DND-41 (cell line): ENCODE measurements at regions not wholly inside any gene's neighbourhood (a gene's known extent, or its start where the extent isn't known, plus 50 kb on each side); places are given as distances from the start of the nearest gene placed in this dataset.

ENCODE experiments used
- ATAC-seq: fragments of 200-7000 bp; cut with Tn5 transposase; 3 replicates; pipeline ENCODE4 v1.9.1; 2021; ENCODE audit warnings: low read depth; ENCODE audit not compliant: insufficient read depth
- DNase-seq: peaks from one replicate; pipeline ENCODE4 v3.0.0-alpha.2; 2020
- H2AFZ ChIP-seq: 2 replicates; pipeline ENCODE4 v1.6.0; 2012; ENCODE audit warnings: low read depth, low read length
- H3K27ac ChIP-seq: 2 replicates; pipeline ENCODE4 v1.5.1; 2012; ENCODE audit warnings: low read length, inconsistent platforms
- H3K27me3 ChIP-seq: fragments of 200-600 bp; sonication (generic); 2 replicates; pipeline ENCODE4 v1.6.0; 2012; ENCODE audit warnings: low read length, mild to moderate bottlenecking, inconsistent platforms; ENCODE audit not compliant: insufficient read depth, poor library complexity
- H3K36me3 ChIP-seq: 2 replicates; pipeline ENCODE4 v1.5.1; 2012; ENCODE audit warnings: low read length, inconsistent platforms; ENCODE audit not compliant: insufficient read depth
- H3K4me1 ChIP-seq: 2 replicates; pipeline ENCODE4 v1.5.1; 2012; ENCODE audit warnings: mild to moderate bottlenecking, low read length; ENCODE audit not compliant: insufficient read depth
- H3K4me2 ChIP-seq: 2 replicates; pipeline ENCODE4 v1.6.0; 2012; ENCODE audit warnings: mild to moderate bottlenecking, moderate library complexity, low read length, inconsistent platforms; ENCODE audit not compliant: insufficient read depth
- H3K4me3 ChIP-seq, 2 experiments: fragments of 200-600 bp in 1 of 2; shearing (Covaris generic) in 1 of 2; 2 replicates each; pipeline ENCODE4 v1.5.1; 2012 to 2016; ENCODE audit warnings: inconsistent platforms in 2 of 2, low read length in 2 of 2, mild to moderate bottlenecking in 2 of 2, low read depth in 1 of 2, moderate library complexity in 1 of 2
- H3K79me2 ChIP-seq: 2 replicates; pipeline ENCODE4 v1.6.0; 2012; ENCODE audit warnings: low read length, inconsistent platforms; ENCODE audit not compliant: insufficient read depth
- H3K9ac ChIP-seq: 2 replicates; pipeline ENCODE4 v1.6.0; 2012; ENCODE audit warnings: low read depth, mild to moderate bottlenecking, inconsistent platforms, low read length, moderate library complexity
- H3K9me3 ChIP-seq: 2 replicates; pipeline ENCODE4 v1.5.1; 2012; ENCODE audit warnings: low read length, moderate library complexity, mild to moderate bottlenecking, inconsistent platforms; ENCODE audit not compliant: insufficient read depth, severe bottlenecking
- H4K20me1 ChIP-seq: 2 replicates; pipeline ENCODE4 v1.6.0; 2012; ENCODE audit warnings: low read length; ENCODE audit not compliant: insufficient read depth
- CTCF ChIP-seq: IDR thresholded peaks from 2 replicates; pipeline ENCODE4 v1.5.1; 2012; ENCODE audit warnings: borderline replicate concordance, low read length, moderate library complexity, mild to moderate bottlenecking; ENCODE audit not compliant: poor library complexity, severe bottlenecking; ENCODE audit errors: extremely low read depth
- EZH2 ChIP-seq: IDR thresholded peaks from 3 replicates; pipeline ENCODE4 v1.6.1; 2012; ENCODE audit warnings: borderline replicate concordance, low read depth, mild to moderate bottlenecking, moderate library complexity, low read length, inconsistent platforms; ENCODE audit not compliant: severe bottlenecking

- Histone ChIP-seq H3K4me1 (no peaks in the 10 kb centered on the region), H3K27ac (no peak overlapping the region)
Measured at GRCh38 chr20:56724241-56724757, 95.2 kb downstream of the TFAP2C start.

GRCh38 chr20:56730003-56730402, 100.9 kb downstream of the TFAP2C start:
- no peaks in the 10 kb centered on the region for H3K4me1 ChIP-seq
- no peak for DNase-seq
- no peak overlapping the region for H3K9ac ChIP-seq
- H3K9me3 ChIP-seq = no peaks in the 10 kb centered on the region
- H2AFZ ChIP-seq = no peak overlapping the region
- no peaks in the 10 kb centered on the region for H4K20me1 ChIP-seq
- H3K79me2 ChIP-seq = no peaks in the 10 kb centered on the region
- H3K36me3 ChIP-seq = no peaks in the 10 kb centered on the region
- ATAC-seq = no peak
- H3K4me3 ChIP-seq = no peak overlapping the region
- no peak overlapping the region for H3K27ac ChIP-seq
- no peaks in the 10 kb centered on the region for H3K27me3 ChIP-seq
- TF ChIP-seq EZH2 = no peak
- TF ChIP-seq CTCF = no peak
- no peak overlapping the region for H3K4me2 ChIP-seq

More at GRCh38 chr20:56724241-56724757, 95.2 kb downstream of the TFAP2C start:
- Histone ChIP-seq H4K20me1 (no peaks in the 10 kb centered on the region), H3K9ac (no peak overlapping the region), H2AFZ (no peak overlapping the region), H3K4me3 (no peak overlapping the region), H3K27me3 (no peaks in the 10 kb centered on the region), H3K79me2 (no peaks in the 10 kb centered on the region), H3K4me2 (no peak overlapping the region), H3K9me3 (no peaks in the 10 kb centered on the region), H3K36me3 (no peaks in the 10 kb centered on the region)
- DNase-seq = no peak
- ATAC-seq = no peak
- TF ChIP-seq CTCF = no peak
- TF ChIP-seq EZH2 = no peak

- no peak overlapping the region for H3K9ac ChIP-seq
- H3K4me3 ChIP-seq = no peak overlapping the region
- H2AFZ ChIP-seq = no peak overlapping the region
- H3K79me2 ChIP-seq = no peaks in the 10 kb centered on the region
- no peak overlapping the region for H3K27ac ChIP-seq
- H3K36me3 ChIP-seq = no peaks in the 10 kb centered on the region
- TF ChIP-seq EZH2 = no peak
- no peak for TF ChIP-seq CTCF
- H4K20me1 ChIP-seq = no peaks in the 10 kb centered on the region
- H3K4me2 ChIP-seq = no peak overlapping the region
- no peaks in the 10 kb centered on the region for H3K9me3 ChIP-seq
- DNase-seq (no peak), ATAC-seq (no peak)
- no peaks in the 10 kb centered on the region for H3K27me3 ChIP-seq
- H3K4me1 ChIP-seq = no peaks in the 10 kb centered on the region
Measured at GRCh38 chr20:56730996-56731395, 101.9 kb downstream of the TFAP2C start.

DNA sequence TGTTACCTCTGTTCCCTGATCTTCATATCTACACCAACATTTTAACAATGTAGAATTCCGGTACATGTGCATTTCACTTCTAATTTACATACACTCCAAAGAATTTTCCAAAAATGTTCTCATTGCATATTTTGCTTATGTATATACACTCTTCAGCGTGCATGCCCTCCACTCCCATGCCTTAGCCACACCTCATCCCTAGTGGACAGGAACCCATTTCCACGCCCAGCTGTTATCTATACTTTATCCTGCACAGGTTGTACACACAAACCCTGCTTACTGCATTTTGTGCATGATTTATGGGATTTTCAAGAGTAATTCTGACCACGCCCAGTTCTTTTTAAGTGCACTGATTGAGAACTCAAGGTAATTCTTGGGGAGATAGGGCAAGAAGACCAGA, 102.4 kb downstream of the TFAP2C start:
- DNase-seq = no peak

More for the DNA sequence above, 102.4 kb downstream of the TFAP2C start:
- Histone ChIP-seq H3K4me3 (no peak overlapping the region), H3K27me3 (no peaks in the 10 kb centered on the region), H3K4me2 (no peak overlapping the region), H3K4me1 (no peaks in the 10 kb centered on the region), H4K20me1 (no peaks in the 10 kb centered on the region), H3K9ac (no peak overlapping the region), H3K36me3 (no peaks in the 10 kb centered on the region), H3K9me3 (no peaks in the 10 kb centered on the region), H3K27ac (no peak overlapping the region), H3K79me2 (no peaks in the 10 kb centered on the region), H2AFZ (no peak overlapping the region)
- no peak for TF ChIP-seq CTCF
- TF ChIP-seq EZH2 = no peak
- no peak for ATAC-seq
